PC-3 (cell line): ENCODE measurements at regions not wholly inside any gene's neighbourhood (a gene's known extent, or its start where the extent isn't known, plus 50 kb on each side); places are given as distances from the start of the nearest gene placed in this dataset.
A peak's percentile ranks its signal among the peaks of the same experiment; 100 is the strongest.

Source experiments
- ATAC-seq: fragments of 200-7000 bp; cut with Tn5 transposase; 2 replicates; pipeline ENCODE4 v1.9.1; 2020; ENCODE audit warnings: mild to moderate bottlenecking, moderate library complexity
- BruUV-seq: library from RNA; stranded (reverse); fragments of 400-500 nt; replicated peaks from 2 replicates; lab custom pipeline; 2021; lab: Mats Ljungman, UMichigan
- CTCF ChIA-PET: fragments of 300-600 bp; sonication (Branson Sonifier 250); formaldehyde crosslinking; loops from one replicate; lab custom pipeline; 2022; ENCODE audit warnings: antibody characterized with exemption; lab: Charles Lee
- POLR2A ChIA-PET: fragments of 300-600 bp; sonication (Branson Sonifier 250); formaldehyde crosslinking; loops from one replicate; lab custom pipeline; 2022; ENCODE audit warnings: antibody characterized with exemption; ENCODE audit not compliant: unreplicated experiment; lab: Charles Lee
- DNase-seq: peaks from one replicate; pipeline ENCODE4 v3.0.0-alpha.2; 2015
- H2AFZ ChIP-seq: fragments of 300-600 bp; sonication (generic); 2 replicates; pipeline ENCODE4 v1.6.0; 2016; ENCODE audit warnings: antibody characterized with exemption, low read length
- H3F3A ChIP-seq: fragments of 300-600 bp; sonication (generic); one replicate; pipeline ENCODE4 v1.6.0; 2017; ENCODE audit warnings: antibody characterized with exemption, low read length, control low read depth, mild to moderate bottlenecking; ENCODE audit not compliant: unreplicated experiment
- H3K27ac ChIP-seq: fragments of 300-600 bp; sonication (generic); 2 replicates; pipeline ENCODE4 v1.5.1; 2016; ENCODE audit warnings: mild to moderate bottlenecking, low read length
- H3K27me3 ChIP-seq: fragments of 300-600 bp; sonication (generic); 2 replicates; pipeline ENCODE4 v1.6.1; 2016; ENCODE audit warnings: low read length, mixed read lengths
- H3K36me3 ChIP-seq: fragments of 300-600 bp; sonication (generic); 2 replicates; pipeline ENCODE4 v1.6.1; 2016; ENCODE audit warnings: low read depth, mixed run types, low read length, mixed read lengths
- H3K4me1 ChIP-seq: fragments of 300-600 bp; sonication (generic); 2 replicates; pipeline ENCODE4 v1.5.1; 2016; ENCODE audit warnings: low read length; ENCODE audit not compliant: insufficient read depth
- H3K4me2 ChIP-seq: fragments of 300-600 bp; sonication (generic); 2 replicates; pipeline ENCODE4 v1.6.0; 2016; ENCODE audit warnings: low read length
- H3K4me3 ChIP-seq: fragments of 300-600 bp; sonication (generic); 2 replicates; pipeline ENCODE4 v1.5.1; 2016; ENCODE audit warnings: mild to moderate bottlenecking, low read length, mixed read lengths
- H3K79me2 ChIP-seq: fragments of 300-600 bp; sonication (generic); 2 replicates; pipeline ENCODE4 v1.6.1; 2017; ENCODE audit warnings: low read length, mixed read lengths
- H3K9ac ChIP-seq: fragments of 300-600 bp; sonication (generic); 2 replicates; pipeline ENCODE4 v1.6.0; 2016; ENCODE audit warnings: mild to moderate bottlenecking, low read length
- H3K9me2 ChIP-seq: fragments of 300-600 bp; sonication (generic); replicated peaks from 2 replicates; pipeline ENCODE4 v1.6.1; 2016; ENCODE audit warnings: mixed run types, low read length, mixed read lengths
- H3K9me3 ChIP-seq: fragments of 300-600 bp; sonication (generic); 2 replicates; pipeline ENCODE4 v1.6.1; 2016; ENCODE audit warnings: low read length, mixed read lengths
- H4K20me1 ChIP-seq: fragments of 300-600 bp; sonication (generic); 2 replicates; pipeline ENCODE4 v1.6.1; 2016; ENCODE audit warnings: low read length, mixed read lengths
- CTCF ChIP-seq: fragments of 300-600 bp; sonication (generic); conservative IDR thresholded peaks from 2 replicates; pipeline ENCODE4 v1.5.1; 2017; ENCODE audit warnings: antibody characterized with exemption, low read depth, mild to moderate bottlenecking, low read length
- EZH2 ChIP-seq: fragments of 300-600 bp; sonication (generic); IDR thresholded peaks from one replicate; pipeline ENCODE4 v1.6.1; 2017; ENCODE audit warnings: antibody characterized with exemption, mild to moderate bottlenecking, low read length; ENCODE audit not compliant: unreplicated experiment
- EZH2phosphoT487 ChIP-seq: fragments of 300-600 bp; sonication (generic); IDR thresholded peaks from 2 replicates; pipeline ENCODE4 v1.6.1; 2018; ENCODE audit warnings: mild to moderate bottlenecking, antibody characterized with exemption, low read length, borderline replicate concordance
- intact Hi-C: fragments of 100-400 bp; cut with micrococcal nuclease; formaldehyde crosslinking; loops from 2 replicates; pipeline ENCODE4 v1.9.0; 2023

GRCh38 chr2:41785251-41786022, 262.4 kb upstream of the PKDCC start:
- ATAC-seq (no peak), DNase-seq (no peak)
- H3K27ac ChIP-seq: no peak overlapping the region
- no peak overlapping the region for H3K4me2 ChIP-seq
- no peaks in the 10 kb centered on the region for H3K9me3 ChIP-seq
- no TSS peak for BruUV-seq
- no peaks in the 10 kb centered on the region for H4K20me1 ChIP-seq
- no peaks in the 10 kb centered on the region for H3K4me1 ChIP-seq
- intact Hi-C loops: loop anchor here (10.0 kb wide), 2 partner anchors 831 to 1871 kb away; no protein-coding TSS in a partner anchor
- no peaks in the 10 kb centered on the region for H3K9me2 ChIP-seq
- ChIA-PET CTCF (no interaction called here), POLR2A (no interaction called here)
- no peaks in the 10 kb centered on the region for H3F3A ChIP-seq
- H3K4me3 ChIP-seq: no peak overlapping the region
- no peaks in the 10 kb centered on the region for H3K36me3 ChIP-seq
- H3K27me3 ChIP-seq: peaks cover 15% of the 10 kb centered on the region; the same call in 1 of the 2 replicates
- H3K9ac ChIP-seq: no peak overlapping the region
- no peak for TF ChIP-seq EZH2phosphoT487
- TF ChIP-seq EZH2: no peak
- TF ChIP-seq CTCF: no peak
- H3K79me2 ChIP-seq: no peaks in the 10 kb centered on the region
- no peak overlapping the region for H2AFZ ChIP-seq

- no peak for ATAC-seq
- POLR2A ChIA-PET: no interaction called here
- H3K4me1 ChIP-seq: no peaks in the 10 kb centered on the region
These were observed 256.3 kb upstream of the PKDCC start for GRCh38 chr2:41791523-41791922.

More at GRCh38 chr2:41791523-41791922, 256.3 kb upstream of the PKDCC start:
- Histone ChIP-seq H3K27ac (no peak overlapping the region), H3K36me3 (no peaks in the 10 kb centered on the region), H3K9ac (no peak overlapping the region), H4K20me1 (no peaks in the 10 kb centered on the region), H3K79me2 (no peaks in the 10 kb centered on the region), H3F3A (no peaks in the 10 kb centered on the region), H3K4me3 (no peak overlapping the region), H3K9me2 (no peaks in the 10 kb centered on the region), H3K4me2 (no peak overlapping the region), H3K9me3 (no peaks in the 10 kb centered on the region), H3K27me3 (peaks cover 27% of the 10 kb centered on the region; the same call in 1 of the 2 replicates), H2AFZ (no peak overlapping the region)
- peak; percentile 48 for DNase-seq
- CTCF ChIA-PET: no interaction called here
- TF ChIP-seq CTCF: no peak
- no peak for TF ChIP-seq EZH2
- no peak for TF ChIP-seq EZH2phosphoT487
- no TSS peak for BruUV-seq
- intact Hi-C loops: no loop called here
